H1 (cell line): ENCODE measurements at regions not wholly inside any gene's neighbourhood (a gene's known extent, or its start where the extent isn't known, plus 50 kb on each side); places are given as distances from the start of the nearest gene placed in this dataset.

ENCODE experiments used
- CTCF ChIA-PET: fragments of 300-600 bp; sonication (Branson Sonifier 250); formaldehyde crosslinking; loops from one replicate; lab custom pipeline; 2021; ENCODE audit not compliant: partially characterized antibody; lab: Charles Lee
- POLR2A ChIA-PET: fragments of 300-600 bp; sonication (Branson Sonifier 250); formaldehyde crosslinking; loops from one replicate; lab custom pipeline; 2021; ENCODE audit warnings: inconsistent platforms; ENCODE audit not compliant: partially characterized antibody; lab: Charles Lee
- DNase-seq, 2 experiments: peaks; one replicate each; pipeline versions ENCODE4 v3.0.0 to v3.0.0-alpha.2; 2010 to 2022; ENCODE audit warnings: low spot score in 2 of 2, low read depth in 1 of 2, mixed read lengths in 1 of 2
- FAIRE-seq: peaks from 2 replicates; lab custom pipeline; 2011; peaks lifted over from hg19 to GRCh38; lab: Jason Lieb, UNC
- H2AFZ ChIP-seq: 2 replicates; pipeline ENCODE4 v1.8.1; 2012; ENCODE audit warnings: low read length, inconsistent platforms
- H2AK5ac ChIP-seq: 2 replicates; pipeline ENCODE4 v1.6.1; 2013; ENCODE audit warnings: low read depth, low read length
- H2BK120ac ChIP-seq: replicated peaks from 2 replicates; pipeline ENCODE3; 2013; ENCODE audit warnings: low read depth, low read length, inconsistent platforms
- H2BK12ac ChIP-seq: 2 replicates; pipeline ENCODE4 v1.6.1; 2013; ENCODE audit warnings: low read depth, low read length
- H2BK15ac ChIP-seq: 2 replicates; pipeline ENCODE4 v1.6.1; 2013; ENCODE audit warnings: low read length
- H2BK20ac ChIP-seq: 2 replicates; pipeline ENCODE4 v1.6.1; 2013; ENCODE audit warnings: low read length
- H2BK5ac ChIP-seq: 2 replicates; pipeline ENCODE4 v1.6.1; 2013; ENCODE audit warnings: low read depth, low read length
- H3K14ac ChIP-seq: 2 replicates; pipeline ENCODE4 v1.6.1; 2013; ENCODE audit warnings: inconsistent platforms; ENCODE audit not compliant: insufficient read length
- H3K18ac ChIP-seq: 2 replicates; pipeline ENCODE4 v1.6.1; 2013; ENCODE audit warnings: low read length; ENCODE audit errors: extremely low read depth
- H3K23ac ChIP-seq: 2 replicates; pipeline ENCODE4 v1.6.1; 2013; ENCODE audit warnings: inconsistent platforms; ENCODE audit not compliant: insufficient read length
- H3K23me2 ChIP-seq: 2 replicates; pipeline ENCODE4 v1.6.1; 2013; ENCODE audit warnings: low read depth, low read length
- H3K27ac ChIP-seq: 2 replicates; pipeline ENCODE4 v1.6.1; 2011; ENCODE audit warnings: low read depth, low read length, inconsistent platforms
- H3K27me3 ChIP-seq, 4 experiments: replicated peaks in 1 of 4; 1 replicate in 1 of 4; 2 replicates in 3 of 4; pipeline versions ENCODE4 v1.6.1 to v1.8.1; 2011 to 2013; ENCODE audit warnings: low read length in 3 of 4, mild to moderate bottlenecking in 3 of 4, inconsistent platforms in 2 of 4, mixed read lengths in 2 of 4, moderate library complexity in 1 of 4; ENCODE audit not compliant: control insufficient read depth in 3 of 4, insufficient read depth in 3 of 4; ENCODE audit errors: extremely low read depth in 1 of 4
- H3K36me3 ChIP-seq, 4 experiments: 2 replicates each; pipeline versions ENCODE4 v1.6.1 to v1.8.1; 2011 to 2013; ENCODE audit warnings: mild to moderate bottlenecking in 4 of 4, low read length in 3 of 4, moderate library complexity in 2 of 4, control low read depth in 1 of 4, inconsistent platforms in 1 of 4; ENCODE audit not compliant: insufficient read depth in 4 of 4, control insufficient read depth in 2 of 4
- H3K4ac ChIP-seq: replicated peaks from 2 replicates; pipeline ENCODE3; 2013; ENCODE audit warnings: low read length, low read depth, mixed read lengths, inconsistent platforms; ENCODE audit not compliant: insufficient read length
- H3K4me1 ChIP-seq, 4 experiments: replicated peaks in 1 of 4; 1 replicate in 1 of 4; 2 replicates in 3 of 4; pipeline versions ENCODE4 v1.6.1 to v1.8.1; 2011 to 2013; ENCODE audit warnings: low read length in 3 of 4, inconsistent platforms in 2 of 4, mixed read lengths in 1 of 4; ENCODE audit not compliant: insufficient read depth in 4 of 4, control insufficient read depth in 3 of 4
- H3K4me2 ChIP-seq, 2 experiments: 2 replicates each; pipeline versions ENCODE4 v1.6.1 to v1.8.1; 2011 to 2013; ENCODE audit warnings: low read depth in 2 of 2, low read length in 2 of 2, control low read depth in 1 of 2, inconsistent platforms in 1 of 2, mild to moderate bottlenecking in 1 of 2; ENCODE audit not compliant: insufficient read depth in 1 of 2
- H3K4me3 ChIP-seq, 4 experiments: fragments of 200-600, 300-600 bp in 1 of 4; sonication (generic), shearing (Covaris generic), sonication (Bioruptor Twin) in 1 of 4; 2 replicates each; pipeline versions ENCODE4 v1.5.1 to v1.8.1; 2011 to 2016; ENCODE audit warnings: low read length in 4 of 4, low read depth in 3 of 4, control low read depth in 2 of 4, inconsistent platforms in 2 of 4, mild to moderate bottlenecking in 2 of 4, mixed read lengths in 1 of 4, moderate library complexity in 1 of 4; ENCODE audit not compliant: insufficient read depth in 2 of 4; ENCODE audit errors: extremely low read depth in 1 of 4
- H3K56ac ChIP-seq: replicated peaks from 2 replicates; pipeline ENCODE3; 2013; ENCODE audit warnings: low read depth, mild to moderate bottlenecking, mixed read lengths, low read length, inconsistent platforms; ENCODE audit not compliant: insufficient read length
- H3K79me1 ChIP-seq: 2 replicates; pipeline ENCODE4 v1.6.1; 2013; ENCODE audit warnings: low read depth, low read length, control low read depth
- H3K79me2 ChIP-seq, 2 experiments: 2 replicates each; pipeline versions ENCODE4 v1.6.1 to v1.8.1; 2012 to 2013; ENCODE audit warnings: low read length in 2 of 2, mild to moderate bottlenecking in 2 of 2, inconsistent platforms in 1 of 2; ENCODE audit not compliant: insufficient read depth in 2 of 2, control insufficient read depth in 1 of 2
- H3K9ac ChIP-seq, 4 experiments: replicated peaks in 1 of 4; 1 replicate in 1 of 4; 2 replicates in 3 of 4; pipeline versions ENCODE4 v1.6.1 to v1.8.1; 2011 to 2013; ENCODE audit warnings: low read depth in 3 of 4, low read length in 3 of 4, control low read depth in 2 of 4, mild to moderate bottlenecking in 2 of 4, moderate library complexity in 2 of 4, inconsistent platforms in 1 of 4; ENCODE audit errors: extremely low read depth in 1 of 4
- H3K9me3 ChIP-seq, 2 experiments: 2 replicates each; pipeline versions ENCODE4 v1.6.1 to v1.8.1; 2012 to 2013; ENCODE audit warnings: mild to moderate bottlenecking in 2 of 2, moderate library complexity in 2 of 2, control low read depth in 1 of 2, inconsistent platforms in 1 of 2, low read depth in 1 of 2, low read length in 1 of 2, mixed read lengths in 1 of 2; ENCODE audit not compliant: insufficient read depth in 2 of 2
- H4K20me1 ChIP-seq, 2 experiments: replicated peaks in 1 of 2; 2 replicates each; pipeline versions ENCODE3 to v1.8.1; 2011 to 2013; ENCODE audit warnings: inconsistent platforms in 2 of 2, low read length in 2 of 2, mild to moderate bottlenecking in 1 of 2; ENCODE audit not compliant: insufficient read depth in 2 of 2, control insufficient read depth in 1 of 2
- H4K5ac ChIP-seq: 2 replicates; pipeline ENCODE4 v1.6.1; 2013; ENCODE audit warnings: low read length, low read depth, mixed read lengths, inconsistent platforms; ENCODE audit not compliant: insufficient read length
- H4K8ac ChIP-seq: 2 replicates; pipeline ENCODE4 v1.8.0; 2013; ENCODE audit warnings: mild to moderate bottlenecking, moderate library complexity, low read length, inconsistent platforms; ENCODE audit not compliant: insufficient read depth; ENCODE audit errors: extremely low read depth
- H4K91ac ChIP-seq: replicated peaks from 2 replicates; pipeline ENCODE3; 2013; ENCODE audit warnings: low read length, mixed read lengths, inconsistent platforms; ENCODE audit not compliant: insufficient read length
- JUND ChIP-seq: IDR thresholded peaks from 2 replicates; pipeline ENCODE4 v1.6.1; 2011; ENCODE audit warnings: mild to moderate bottlenecking, improper control_type of control experiment, low read length
- TAF1 ChIP-seq: IDR thresholded peaks from 2 replicates; pipeline ENCODE4 v1.6.1; 2011; ENCODE audit warnings: mild to moderate bottlenecking, low read depth, low read length
- WGBS, 2 experiments: shearing (Covaris generic) in 1 of 2; methylation state at CpG; one replicate each; pipeline versions ENCODE4 v1.1.6 to v1.1.7; 2013 to 2015; ENCODE audit warnings: low lambda C conversion rate in 2 of 2, mixed read lengths in 2 of 2, inconsistent platforms in 1 of 2, low coverage in 1 of 2, missing lambda C conversion rate in 1 of 2; ENCODE audit not compliant: insufficient replicate concordance in 2 of 2, insufficient coverage in 1 of 2, insufficient read length in 1 of 2; ENCODE audit errors: extremely low coverage in 1 of 2, missing lambda C conversion rate in 1 of 2; 5-methylcytosine and 5-hydroxymethylcytosine counted together

DNA sequence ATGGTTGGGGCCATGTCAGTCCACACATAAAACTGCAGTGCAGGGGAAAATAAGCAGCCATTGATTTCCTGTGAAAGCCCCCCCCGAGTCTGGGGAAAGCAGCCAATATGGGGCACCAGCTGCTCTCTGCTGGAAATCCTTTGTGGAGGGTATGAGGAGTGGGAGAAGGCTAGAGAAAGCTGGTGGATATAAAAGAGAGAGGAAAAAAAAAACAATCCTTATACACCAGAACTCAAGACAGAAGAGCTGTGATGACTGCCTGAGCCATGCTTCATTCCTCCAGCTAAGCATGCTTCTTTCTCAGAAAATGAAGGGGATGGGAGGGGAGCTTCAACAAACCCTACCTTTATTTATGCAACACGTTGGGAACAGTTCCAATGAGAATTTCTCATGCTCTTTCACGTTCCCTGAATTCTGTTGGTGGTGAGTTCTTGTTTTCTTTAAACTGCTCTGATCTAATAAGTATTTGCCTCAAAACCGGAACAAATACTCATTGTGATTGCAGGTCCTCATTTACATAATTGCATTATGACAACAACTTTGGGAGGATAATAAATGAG is 688.0 kb upstream of the SEMA6A start:
- Histone ChIP-seq H3K4me1 (no peaks in the 10 kb centered on the region), H3K79me1 (no peaks in the 10 kb centered on the region), H2BK15ac (no peak overlapping the region), H4K5ac (no peak overlapping the region), H3K4me2 (no peak overlapping the region), H3K14ac (no peak overlapping the region), H3K36me3 (no peaks in the 10 kb centered on the region), H3K56ac (no peak overlapping the region), H3K9ac (no peak overlapping the region), H2AK5ac (no peak overlapping the region), H3K4me3 (no peak overlapping the region), H4K91ac (no peak overlapping the region), H2BK120ac (no peak overlapping the region), H2BK5ac (no peak overlapping the region), H3K4ac (no peak overlapping the region), H4K8ac (no peak overlapping the region), H4K20me1 (no peaks in the 10 kb centered on the region), H3K23me2 (no peaks in the 10 kb centered on the region), H3K27ac (no peak overlapping the region), H2AFZ (no peak overlapping the region), H3K9me3 (peaks cover 4 to 8% of the 10 kb centered on the region in 2 experiments; a peak in 2 of 4 replicates), H3K18ac (no peak overlapping the region), H3K27me3 (no peaks in the 10 kb centered on the region), H3K79me2 (no peaks in the 10 kb centered on the region), H2BK12ac (no peak overlapping the region), H3K23ac (no peak overlapping the region), H2BK20ac (no peak overlapping the region)
- WGBS, 2 experiments, result 85% methylated on average over 4 of the region's 4 CpGs; no CpG with 5 or more reads in 1 of the 2 experiments
- POLR2A ChIA-PET, result no interaction called here
- CTCF ChIA-PET, result interaction anchor here (0.6 kb wide), 1 partner anchor 213 kb away, joined by 3 read pairs; no protein-coding TSS in a partner anchor
- DNase-seq, result no peak
- TF ChIP-seq JUND, result no peak
- no peak for TF ChIP-seq TAF1
- no peak for FAIRE-seq
